ENCODE measurements at regions not wholly inside any gene's neighbourhood (a gene's known extent, or its start where the extent isn't known, plus 50 kb on each side); places are given as distances from the start of the nearest gene placed in this dataset.

- Mint-ChIP-seq H3K9me3 (ENCODE audit: unreplicated experiment) (no peaks in the 10 kb centered on the region), H3K27me3 (ENCODE audit: unreplicated experiment) (no peaks in the 10 kb centered on the region), H3K36me3 (ENCODE audit: low read depth, unreplicated experiment) (no peaks in the 10 kb centered on the region), H3K27ac (ENCODE audit: unreplicated experiment) (no peak overlapping the region), H3K4me1 (ENCODE audit: unreplicated experiment) (peaks cover 14% of the 10 kb centered on the region), H3K4me3 (ENCODE audit: unreplicated experiment) (no peak overlapping the region)
- no peak for DNase-seq (ENCODE audit: low spot score)
- TF ChIP-seq, protein P1, sequence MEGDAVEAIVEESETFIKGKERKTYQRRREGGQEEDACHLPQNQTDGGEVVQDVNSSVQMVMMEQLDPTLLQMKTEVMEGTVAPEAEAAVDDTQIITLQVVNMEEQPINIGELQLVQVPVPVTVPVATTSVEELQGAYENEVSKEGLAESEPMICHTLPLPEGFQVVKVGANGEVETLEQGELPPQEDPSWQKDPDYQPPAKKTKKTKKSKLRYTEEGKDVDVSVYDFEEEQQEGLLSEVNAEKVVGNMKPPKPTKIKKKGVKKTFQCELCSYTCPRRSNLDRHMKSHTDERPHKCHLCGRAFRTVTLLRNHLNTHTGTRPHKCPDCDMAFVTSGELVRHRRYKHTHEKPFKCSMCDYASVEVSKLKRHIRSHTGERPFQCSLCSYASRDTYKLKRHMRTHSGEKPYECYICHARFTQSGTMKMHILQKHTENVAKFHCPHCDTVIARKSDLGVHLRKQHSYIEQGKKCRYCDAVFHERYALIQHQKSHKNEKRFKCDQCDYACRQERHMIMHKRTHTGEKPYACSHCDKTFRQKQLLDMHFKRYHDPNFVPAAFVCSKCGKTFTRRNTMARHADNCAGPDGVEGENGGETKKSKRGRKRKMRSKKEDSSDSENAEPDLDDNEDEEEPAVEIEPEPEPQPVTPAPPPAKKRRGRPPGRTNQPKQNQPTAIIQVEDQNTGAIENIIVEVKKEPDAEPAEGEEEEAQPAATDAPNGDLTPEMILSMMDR (IDR thresholded peaks at IDR 0.05; ENCODE audit: unreplicated experiment), result no peak
These were observed 52.4 kb upstream of the UPP2 start for GRCh38 chr2:158049129-158049855.

DNA sequence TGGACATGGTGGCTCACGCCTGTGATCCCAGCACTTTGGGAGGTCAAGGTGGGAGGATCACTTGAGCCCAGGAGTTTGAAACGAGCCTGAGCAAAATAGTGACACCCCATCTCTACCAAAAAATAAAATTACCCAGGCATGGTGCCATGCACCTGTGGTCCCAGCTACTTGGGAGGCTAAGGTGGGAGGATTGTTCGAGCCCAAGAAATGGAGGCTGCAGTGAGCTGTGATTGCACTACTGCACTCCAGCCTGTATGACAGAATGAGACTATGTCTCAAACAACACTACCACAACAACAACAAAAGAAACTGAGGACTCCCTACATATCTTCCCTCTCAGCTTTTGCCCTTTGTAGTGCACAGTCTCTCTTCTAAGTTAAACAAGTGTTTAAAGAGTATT, 53.3 kb upstream of the UPP2 start:
- TF ChIP-seq, protein P1 (IDR thresholded peaks at IDR 0.05; ENCODE audit: unreplicated experiment), result no peak
- no peaks in the 10 kb centered on the region for H3K9me3 Mint-ChIP-seq (ENCODE audit: unreplicated experiment)
- DNase-seq (ENCODE audit: low spot score), result no peak
- no peak overlapping the region for H3K4me3 Mint-ChIP-seq (ENCODE audit: unreplicated experiment)
- no peak overlapping the region for H3K27ac Mint-ChIP-seq (ENCODE audit: unreplicated experiment)
- peaks cover 24% of the 10 kb centered on the region for H3K4me1 Mint-ChIP-seq (ENCODE audit: unreplicated experiment)
- no peaks in the 10 kb centered on the region for H3K27me3 Mint-ChIP-seq (ENCODE audit: unreplicated experiment)
- peaks cover under 1% of the 10 kb centered on the region for H3K36me3 Mint-ChIP-seq (ENCODE audit: low read depth, unreplicated experiment)

- peaks cover 35% of the 10 kb centered on the region for H3K4me1 Mint-ChIP-seq (ENCODE audit: unreplicated experiment)
- no peaks in the 10 kb centered on the region for H3K27me3 Mint-ChIP-seq (ENCODE audit: unreplicated experiment)
- H3K9me3 Mint-ChIP-seq (ENCODE audit: unreplicated experiment), result no peaks in the 10 kb centered on the region
- H3K4me3 Mint-ChIP-seq (ENCODE audit: unreplicated experiment), result no peak overlapping the region
- H3K27ac Mint-ChIP-seq (ENCODE audit: unreplicated experiment), result no peak overlapping the region
- DNase-seq (ENCODE audit: low spot score), result no peak
- peaks cover 3% of the 10 kb centered on the region for H3K36me3 Mint-ChIP-seq (ENCODE audit: low read depth, unreplicated experiment)
- TF ChIP-seq, protein P1 (IDR thresholded peaks at IDR 0.05; ENCODE audit: unreplicated experiment), result no peak
These were observed 54.5 kb upstream of the UPP2 start for GRCh38 chr2:158047156-158047611.

GRCh38 chr2:158046121-158046880, 55.4 kb upstream of the UPP2 start:
- Mint-ChIP-seq H3K36me3 (ENCODE audit: low read depth, unreplicated experiment) (peaks cover 3% of the 10 kb centered on the region), H3K27me3 (ENCODE audit: unreplicated experiment) (no peaks in the 10 kb centered on the region), H3K27ac (ENCODE audit: unreplicated experiment) (no peak overlapping the region), H3K9me3 (ENCODE audit: unreplicated experiment) (no peaks in the 10 kb centered on the region), H3K4me1 (ENCODE audit: unreplicated experiment) (peaks cover 43% of the 10 kb centered on the region), H3K4me3 (ENCODE audit: unreplicated experiment) (no peak overlapping the region)
- no peak for DNase-seq (ENCODE audit: low spot score)
- TF ChIP-seq, protein P1 (IDR thresholded peaks at IDR 0.05; ENCODE audit: unreplicated experiment), result no peak

- no peaks in the 10 kb centered on the region for H3K27me3 Mint-ChIP-seq (ENCODE audit: unreplicated experiment)
- peaks cover 3% of the 10 kb centered on the region for H3K36me3 Mint-ChIP-seq (ENCODE audit: low read depth, unreplicated experiment)
- H3K9me3 Mint-ChIP-seq (ENCODE audit: unreplicated experiment), result no peaks in the 10 kb centered on the region
- DNase-seq (ENCODE audit: low spot score), result no peak
- H3K4me3 Mint-ChIP-seq (ENCODE audit: unreplicated experiment), result no peak overlapping the region
- H3K4me1 Mint-ChIP-seq (ENCODE audit: unreplicated experiment), result peaks cover 45% of the 10 kb centered on the region
- no peak overlapping the region for H3K27ac Mint-ChIP-seq (ENCODE audit: unreplicated experiment)
- TF ChIP-seq, protein P1 (IDR thresholded peaks at IDR 0.05; ENCODE audit: unreplicated experiment), result no peak
These were observed 56.3 kb upstream of the UPP2 start for GRCh38 chr2:158045362-158045761.

Measured in endothelial cell (in vitro differentiated cells).